A549 (cell line): ENCODE measurements at regions not wholly inside any gene's neighbourhood (a gene's known extent, or its start where the extent isn't known, plus 50 kb on each side); places are given as distances from the start of the nearest gene placed in this dataset.

Source experiments
- ATAC-seq, 2 experiments: fragments of 200-7000 bp in 1 of 2; fragments of >200 bp in 1 of 2; cut with Nextera tagmentation in 1 of 2; cut with Tn5 transposase in 1 of 2; 3 replicates each; pipeline versions ENCODE4 v1.8.0 to v1.9.1; 2018 to 2020; ENCODE audit warnings: mild to moderate bottlenecking in 1 of 2, moderate library complexity in 1 of 2
- CTCF ChIA-PET: fragments of 300-600 bp; sonication (Branson Sonifier 250); formaldehyde crosslinking; extraction: SDS; loops from one replicate; lab custom pipeline; 2021; ENCODE audit warnings: antibody characterized with exemption, inconsistent platforms; lab: Yijun Ruan, JAX
- POLR2A ChIA-PET: fragments of 350-600 bp; formaldehyde crosslinking; extraction: SDS; loops from one replicate; lab custom pipeline; 2021; ENCODE audit warnings: antibody characterized with exemption, inconsistent platforms; lab: Yijun Ruan, JAX
- DNase-seq, 2 experiments: peaks; one replicate each; pipeline versions ENCODE4 v3.0.0 to v3.0.0-alpha.2; 2011 to 2016; ENCODE audit warnings: low read depth in 1 of 2, low spot score in 1 of 2
- FAIRE-seq: peaks from 2 replicates; lab custom pipeline; 2011; peaks lifted over from hg19 to GRCh38; lab: Jason Lieb, UNC
- H3K27ac ChIP-seq, 2 experiments: fragments of >200 bp; sonication (Bioruptor Twin); formaldehyde crosslinking; 3 replicates each; pipeline ENCODE4 v1.5.1; 2016 to 2017
- H3K4me1 ChIP-seq: fragments of >200 bp; sonication (Bioruptor Twin); formaldehyde crosslinking; 3 replicates; pipeline ENCODE4 v1.6.1; 2016
- H3K4me2 ChIP-seq: fragments of >200 bp; sonication (Bioruptor Twin); formaldehyde crosslinking; 3 replicates; pipeline ENCODE4 v1.6.1; 2016
- H3K4me3 ChIP-seq: fragments of >200 bp; sonication (Bioruptor Twin); formaldehyde crosslinking; 3 replicates; pipeline ENCODE4 v1.5.1; 2016
- H3K9me3 ChIP-seq: fragments of >200 bp; sonication (Bioruptor Twin); formaldehyde crosslinking; 3 replicates; pipeline ENCODE4 v1.6.1; 2016
- BHLHE40 ChIP-seq: IDR thresholded peaks from 2 replicates; pipeline ENCODE4 v1.6.1; 2012; ENCODE audit warnings: low read depth, low read length, inconsistent platforms
- EHMT2 ChIP-seq: fragments of 200-600 bp; sonication (generic); IDR thresholded peaks from 2 replicates; pipeline ENCODE4 v1.6.1; 2016; ENCODE audit warnings: antibody characterized with exemption, low read depth, mild to moderate bottlenecking, moderate library complexity
- FOXS1 ChIP-seq: fragments of 250-450 bp; sonication (Bioruptor Pico); IDR thresholded peaks from 2 replicates; pipeline ENCODE4 v1.5.0; 2020; ENCODE audit warnings: mild to moderate bottlenecking, moderate library complexity
- HDAC2 ChIP-seq: fragments of 200-600 bp; sonication (generic); IDR thresholded peaks from 2 replicates; pipeline ENCODE4 v1.6.1; 2016
- HEYL ChIP-seq: fragments of 250-450 bp; sonication (Bioruptor Pico); IDR thresholded peaks from 2 replicates; pipeline ENCODE4 v1.8.0; 2021; ENCODE audit warnings: mild to moderate bottlenecking, moderate library complexity
- HOXB13 ChIP-seq: fragments of 250-450 bp; sonication (Bioruptor Pico); IDR thresholded peaks from 2 replicates; pipeline ENCODE4 v1.5.0; 2020; ENCODE audit warnings: low read depth, mild to moderate bottlenecking, moderate library complexity
- KDM5A ChIP-seq: fragments of 200-600 bp; sonication (generic); IDR thresholded peaks from 2 replicates; pipeline ENCODE4 v1.6.1; 2016; ENCODE audit warnings: antibody characterized with exemption, mild to moderate bottlenecking
- MAFK ChIP-seq: fragments of 450-650 bp; IDR thresholded peaks from 2 replicates; pipeline ENCODE4 v1.6.1; 2014; ENCODE audit not compliant: partially characterized antibody
- MYC ChIP-seq: IDR thresholded peaks from 2 replicates; pipeline ENCODE4 v1.6.1; 2012; ENCODE audit warnings: mild to moderate bottlenecking, inconsistent platforms, low read length, improper control_type of control experiment, borderline replicate concordance
- NFE2L2 ChIP-seq: fragments of 150-350 bp; conservative IDR thresholded peaks from 2 replicates; pipeline ENCODE4 v1.6.1; 2014; ENCODE audit warnings: low read length
- PHF8 ChIP-seq: fragments of 200-600 bp; sonication (generic); IDR thresholded peaks from 2 replicates; pipeline ENCODE4 v1.6.1; 2016; ENCODE audit warnings: low read depth, mild to moderate bottlenecking, antibody characterized with exemption, moderate library complexity, borderline replicate concordance
- SREBF2 ChIP-seq: fragments of 450-650 bp; IDR thresholded peaks from 2 replicates; pipeline ENCODE4 v1.6.1; 2014; ENCODE audit warnings: mild to moderate bottlenecking, moderate library complexity
- TP53 ChIP-seq: fragments of 250-450 bp; sonication (Bioruptor Pico); IDR thresholded peaks from 2 replicates; pipeline ENCODE4 v1.5.0; 2021; ENCODE audit warnings: mild to moderate bottlenecking, moderate library complexity
- ZC3H11A ChIP-seq: fragments of 450-650 bp; IDR thresholded peaks from 2 replicates; pipeline ENCODE4 v1.6.1; 2014; ENCODE audit warnings: antibody characterized with exemption, mild to moderate bottlenecking
- ZSCAN20 ChIP-seq: fragments of 250-450 bp; sonication (Bioruptor Pico); IDR thresholded peaks from 2 replicates; pipeline ENCODE4 v1.8.0; 2022; ENCODE audit warnings: mild to moderate bottlenecking, moderate library complexity
- WGBS: methylation state at CpG from one replicate; pipeline ENCODE4 v1.1.6; 2017; ENCODE audit errors: missing lambda C conversion rate; 5-methylcytosine and 5-hydroxymethylcytosine counted together
- TF ChIP-seq, protein P1 (sequence below): fragments of 250-450 bp; sonication (Bioruptor Pico); IDR thresholded peaks from 2 replicates; pipeline ENCODE4 v1.5.0; 2021; ENCODE audit warnings: mild to moderate bottlenecking, moderate library complexity, borderline replicate concordance
- TF ChIP-seq, protein P2 (sequence below): fragments of >200 bp; sonication (Bioruptor Twin); formaldehyde crosslinking; IDR thresholded peaks from 3 replicates; pipeline ENCODE4 v1.6.1; 2016
- TF ChIP-seq, protein P3 (sequence below): fragments of 150-350 bp; IDR thresholded peaks from 2 replicates; pipeline ENCODE4 v1.6.1; 2014; ENCODE audit warnings: low read depth, mild to moderate bottlenecking, low read length
- TF ChIP-seq, protein P4 (sequence below): fragments of >200 bp; sonication (Bioruptor Twin); formaldehyde crosslinking; IDR thresholded peaks from 3 replicates; pipeline ENCODE4 v1.5.1; 2016
- TF ChIP-seq, protein P5 (sequence below): fragments of 200-600 bp; sonication (generic); IDR thresholded peaks from 2 replicates; pipeline ENCODE4 v1.6.1; 2016; ENCODE audit warnings: antibody characterized with exemption, mild to moderate bottlenecking, moderate library complexity

DNA sequence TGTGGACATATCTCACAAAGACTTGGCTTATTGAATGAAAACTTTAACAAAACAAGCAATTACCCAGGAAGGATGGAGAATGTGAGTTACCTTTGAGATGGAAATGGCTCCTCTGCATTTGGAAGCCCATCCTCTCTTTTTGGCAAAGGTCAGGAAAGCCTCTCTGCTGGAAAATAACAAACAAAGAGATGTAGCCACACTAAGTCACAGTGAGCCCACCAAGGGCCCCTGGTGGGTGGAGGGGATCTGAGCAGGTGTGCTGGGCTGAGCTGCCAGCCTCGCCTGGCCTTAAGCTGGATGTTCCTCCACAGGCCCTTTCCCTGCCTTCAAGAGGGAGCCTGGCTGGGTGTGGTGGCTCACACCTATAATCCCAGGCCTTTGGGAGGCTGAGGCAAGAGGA lies 269.2 kb downstream of the HNRNPD start:
- no peak for FAIRE-seq

DNA sequence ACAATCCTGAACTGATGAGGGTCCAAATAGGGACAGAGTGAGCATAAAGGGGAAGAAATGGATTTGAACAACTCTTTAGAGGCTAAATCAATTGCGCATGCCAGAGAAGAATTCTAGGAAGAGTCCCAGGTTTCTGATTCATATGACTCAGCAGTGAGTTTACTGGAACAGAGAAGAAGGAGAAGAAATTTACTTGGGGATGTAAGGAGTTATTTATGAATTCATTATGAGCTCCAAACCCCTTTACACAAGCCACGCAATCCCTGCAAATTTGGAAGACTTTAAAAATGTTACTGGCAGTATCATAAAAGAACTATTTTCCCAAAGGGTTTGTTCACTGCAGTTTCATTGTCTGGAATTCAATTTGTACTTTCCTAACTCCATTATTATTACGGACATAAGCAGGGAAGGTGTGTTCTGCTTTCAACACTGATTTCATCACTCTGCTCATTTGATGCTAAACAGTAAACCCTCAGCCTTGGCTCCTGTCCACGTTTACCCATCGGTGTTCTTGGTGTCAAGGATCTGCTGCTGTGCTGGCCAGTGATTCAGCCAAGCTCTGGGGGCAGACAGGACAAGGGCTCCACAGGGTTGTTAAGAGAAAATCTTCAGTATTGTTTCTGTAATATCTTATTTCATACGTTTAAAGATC lies 273.7 kb downstream of the HNRNPD start:
- WGBS: 3% methylated on average over 6 of the region's 6 CpGs
- no peak for TF ChIP-seq EHMT2
- TF ChIP-seq, protein P1, sequence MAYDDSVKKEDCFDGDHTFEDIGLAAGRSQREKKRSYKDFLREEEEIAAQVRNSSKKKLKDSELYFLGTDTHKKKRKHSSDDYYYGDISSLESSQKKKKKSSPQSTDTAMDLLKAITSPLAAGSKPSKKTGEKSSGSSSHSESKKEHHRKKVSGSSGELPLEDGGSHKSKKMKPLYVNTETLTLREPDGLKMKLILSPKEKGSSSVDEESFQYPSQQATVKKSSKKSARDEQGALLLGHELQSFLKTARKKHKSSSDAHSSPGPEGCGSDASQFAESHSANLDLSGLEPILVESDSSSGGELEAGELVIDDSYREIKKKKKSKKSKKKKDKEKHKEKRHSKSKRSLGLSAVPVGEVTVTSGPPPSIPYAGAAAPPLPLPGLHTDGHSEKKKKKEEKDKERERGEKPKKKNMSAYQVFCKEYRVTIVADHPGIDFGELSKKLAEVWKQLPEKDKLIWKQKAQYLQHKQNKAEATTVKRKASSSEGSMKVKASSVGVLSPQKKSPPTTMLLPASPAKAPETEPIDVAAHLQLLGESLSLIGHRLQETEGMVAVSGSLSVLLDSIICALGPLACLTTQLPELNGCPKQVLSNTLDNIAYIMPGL (CRISPR knock-in tag): no peak
- TF ChIP-seq MAFK: no peak
- TF ChIP-seq, protein P2, sequence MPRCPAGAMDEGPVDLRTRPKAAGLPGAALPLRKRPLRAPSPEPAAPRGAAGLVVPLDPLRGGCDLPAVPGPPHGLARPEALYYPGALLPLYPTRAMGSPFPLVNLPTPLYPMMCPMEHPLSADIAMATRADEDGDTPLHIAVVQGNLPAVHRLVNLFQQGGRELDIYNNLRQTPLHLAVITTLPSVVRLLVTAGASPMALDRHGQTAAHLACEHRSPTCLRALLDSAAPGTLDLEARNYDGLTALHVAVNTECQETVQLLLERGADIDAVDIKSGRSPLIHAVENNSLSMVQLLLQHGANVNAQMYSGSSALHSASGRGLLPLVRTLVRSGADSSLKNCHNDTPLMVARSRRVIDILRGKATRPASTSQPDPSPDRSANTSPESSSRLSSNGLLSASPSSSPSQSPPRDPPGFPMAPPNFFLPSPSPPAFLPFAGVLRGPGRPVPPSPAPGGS: no peak
- TF ChIP-seq, protein P3, sequence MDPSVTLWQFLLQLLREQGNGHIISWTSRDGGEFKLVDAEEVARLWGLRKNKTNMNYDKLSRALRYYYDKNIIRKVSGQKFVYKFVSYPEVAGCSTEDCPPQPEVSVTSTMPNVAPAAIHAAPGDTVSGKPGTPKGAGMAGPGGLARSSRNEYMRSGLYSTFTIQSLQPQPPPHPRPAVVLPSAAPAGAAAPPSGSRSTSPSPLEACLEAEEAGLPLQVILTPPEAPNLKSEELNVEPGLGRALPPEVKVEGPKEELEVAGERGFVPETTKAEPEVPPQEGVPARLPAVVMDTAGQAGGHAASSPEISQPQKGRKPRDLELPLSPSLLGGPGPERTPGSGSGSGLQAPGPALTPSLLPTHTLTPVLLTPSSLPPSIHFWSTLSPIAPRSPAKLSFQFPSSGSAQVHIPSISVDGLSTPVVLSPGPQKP: no peak
- TF ChIP-seq PHF8: no peak
- no peak for TF ChIP-seq FOXS1 (CRISPR knock-in tag)
- TF ChIP-seq HEYL: no peak
- TF ChIP-seq NFE2L2: no peak
- TF ChIP-seq HOXB13: no peak
- TF ChIP-seq BHLHE40: no peak
- no peak for TF ChIP-seq TP53
- TF ChIP-seq, protein P4, sequence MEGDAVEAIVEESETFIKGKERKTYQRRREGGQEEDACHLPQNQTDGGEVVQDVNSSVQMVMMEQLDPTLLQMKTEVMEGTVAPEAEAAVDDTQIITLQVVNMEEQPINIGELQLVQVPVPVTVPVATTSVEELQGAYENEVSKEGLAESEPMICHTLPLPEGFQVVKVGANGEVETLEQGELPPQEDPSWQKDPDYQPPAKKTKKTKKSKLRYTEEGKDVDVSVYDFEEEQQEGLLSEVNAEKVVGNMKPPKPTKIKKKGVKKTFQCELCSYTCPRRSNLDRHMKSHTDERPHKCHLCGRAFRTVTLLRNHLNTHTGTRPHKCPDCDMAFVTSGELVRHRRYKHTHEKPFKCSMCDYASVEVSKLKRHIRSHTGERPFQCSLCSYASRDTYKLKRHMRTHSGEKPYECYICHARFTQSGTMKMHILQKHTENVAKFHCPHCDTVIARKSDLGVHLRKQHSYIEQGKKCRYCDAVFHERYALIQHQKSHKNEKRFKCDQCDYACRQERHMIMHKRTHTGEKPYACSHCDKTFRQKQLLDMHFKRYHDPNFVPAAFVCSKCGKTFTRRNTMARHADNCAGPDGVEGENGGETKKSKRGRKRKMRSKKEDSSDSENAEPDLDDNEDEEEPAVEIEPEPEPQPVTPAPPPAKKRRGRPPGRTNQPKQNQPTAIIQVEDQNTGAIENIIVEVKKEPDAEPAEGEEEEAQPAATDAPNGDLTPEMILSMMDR: no peak
- no peak for TF ChIP-seq ZSCAN20
- TF ChIP-seq MYC: no peak

More for the DNA sequence above, 269.2 kb downstream of the HNRNPD start:
- Histone ChIP-seq H3K9me3 (no peaks in the 10 kb centered on the region), H3K27ac (no peak overlapping the region), H3K4me1 (no peaks in the 10 kb centered on the region), H3K4me2 (no peak overlapping the region), H3K4me3 (no peak overlapping the region)
- ChIA-PET POLR2A (no interaction called here), CTCF (no interaction called here)
- no peak for DNase-seq
- TF ChIP-seq NFE2L2 (no peak), EHMT2 (no peak), HDAC2 (no peak), MYC (no peak), SREBF2 (no peak), ZC3H11A (no peak), KDM5A (no peak)
- TF ChIP-seq, protein P5, sequence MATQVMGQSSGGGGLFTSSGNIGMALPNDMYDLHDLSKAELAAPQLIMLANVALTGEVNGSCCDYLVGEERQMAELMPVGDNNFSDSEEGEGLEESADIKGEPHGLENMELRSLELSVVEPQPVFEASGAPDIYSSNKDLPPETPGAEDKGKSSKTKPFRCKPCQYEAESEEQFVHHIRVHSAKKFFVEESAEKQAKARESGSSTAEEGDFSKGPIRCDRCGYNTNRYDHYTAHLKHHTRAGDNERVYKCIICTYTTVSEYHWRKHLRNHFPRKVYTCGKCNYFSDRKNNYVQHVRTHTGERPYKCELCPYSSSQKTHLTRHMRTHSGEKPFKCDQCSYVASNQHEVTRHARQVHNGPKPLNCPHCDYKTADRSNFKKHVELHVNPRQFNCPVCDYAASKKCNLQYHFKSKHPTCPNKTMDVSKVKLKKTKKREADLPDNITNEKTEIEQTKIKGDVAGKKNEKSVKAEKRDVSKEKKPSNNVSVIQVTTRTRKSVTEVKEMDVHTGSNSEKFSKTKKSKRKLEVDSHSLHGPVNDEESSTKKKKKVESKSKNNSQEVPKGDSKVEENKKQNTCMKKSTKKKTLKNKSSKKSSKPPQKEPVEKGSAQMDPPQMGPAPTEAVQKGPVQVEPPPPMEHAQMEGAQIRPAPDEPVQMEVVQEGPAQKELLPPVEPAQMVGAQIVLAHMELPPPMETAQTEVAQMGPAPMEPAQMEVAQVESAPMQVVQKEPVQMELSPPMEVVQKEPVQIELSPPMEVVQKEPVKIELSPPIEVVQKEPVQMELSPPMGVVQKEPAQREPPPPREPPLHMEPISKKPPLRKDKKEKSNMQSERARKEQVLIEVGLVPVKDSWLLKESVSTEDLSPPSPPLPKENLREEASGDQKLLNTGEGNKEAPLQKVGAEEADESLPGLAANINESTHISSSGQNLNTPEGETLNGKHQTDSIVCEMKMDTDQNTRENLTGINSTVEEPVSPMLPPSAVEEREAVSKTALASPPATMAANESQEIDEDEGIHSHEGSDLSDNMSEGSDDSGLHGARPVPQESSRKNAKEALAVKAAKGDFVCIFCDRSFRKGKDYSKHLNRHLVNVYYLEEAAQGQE: no peak
- TF ChIP-seq, protein P3: no peak
- TF ChIP-seq, protein P2: no peak
- ATAC-seq: no peak
- WGBS: 0% methylated on average over 1 of the region's 1 CpG

More for the DNA sequence above, 273.7 kb downstream of the HNRNPD start:
- ChIA-PET POLR2A (no interaction called here), CTCF (interaction anchor here (0.5 kb wide), 1 partner anchor 9 kb away, joined by 3 read pairs; no protein-coding TSS in a partner anchor)
- H3K4me2 ChIP-seq: no peak overlapping the region
- DNase-seq (no peak), FAIRE-seq (no peak), ATAC-seq (no peak)
- H3K27ac ChIP-seq: no peak overlapping the region
- no peak overlapping the region for H3K4me3 ChIP-seq
- no peaks in the 10 kb centered on the region for H3K4me1 ChIP-seq
- no peaks in the 10 kb centered on the region for H3K9me3 ChIP-seq
